ENCODE measurements at regions not wholly inside any gene's neighbourhood (a gene's known extent, or its start where the extent isn't known, plus 50 kb on each side); places are given as distances from the start of the nearest gene placed in this dataset.

- DNase-seq, result no peak
These were observed 88.4 kb upstream of the PROX1 start for GRCh38 chr1:213899413-213899812.

- no peak for DNase-seq
These were observed 82.4 kb upstream of the PROX1 start for GRCh38 chr1:213905344-213905743.

GRCh38 chr1:213908521-213908920 lies 79.3 kb upstream of the PROX1 start:
- no peak for DNase-seq

GRCh38 chr1:213914392-213914791 lies 73.4 kb upstream of the PROX1 start:
- DNase-seq, result no peak

GRCh38 chr1:213921311-213921710 lies 66.5 kb upstream of the PROX1 start:
- DNase-seq, result no peak

- DNase-seq, result no peak
These were observed 66.1 kb upstream of the PROX1 start for GRCh38 chr1:213921712-213922111.

- DNase-seq, result no peak
These were observed 62.1 kb upstream of the PROX1 start for GRCh38 chr1:213925531-213926182.

- no peak for DNase-seq
These were observed 59.9 kb upstream of the PROX1 start for GRCh38 chr1:213927846-213928245.

GRCh38 chr1:213929398-213929797 lies 58.4 kb upstream of the PROX1 start:
- DNase-seq, result no peak

GRCh38 chr1:213931836-213932235 lies 55.9 kb upstream of the PROX1 start:
- DNase-seq, result no peak

- no peak for DNase-seq
These were observed 54.4 kb upstream of the PROX1 start for GRCh38 chr1:213933336-213933735.

- no peak for DNase-seq
These were observed 53.1 kb upstream of the PROX1 start for GRCh38 chr1:213934649-213935048.

GRCh38 chr1:213936571-213936970 lies 51.2 kb upstream of the PROX1 start:
- DNase-seq, result no peak
